ENCODE measurements at regions not wholly inside any gene's neighbourhood (a gene's known extent, or its start where the extent isn't known, plus 50 kb on each side); places are given as distances from the start of the nearest gene placed in this dataset.
"Not testable (repeated sequence)": the region's sequence is repeated elsewhere in the genome, so short reads cannot be mapped to it uniquely, and the experiment has no call there.

DNA sequence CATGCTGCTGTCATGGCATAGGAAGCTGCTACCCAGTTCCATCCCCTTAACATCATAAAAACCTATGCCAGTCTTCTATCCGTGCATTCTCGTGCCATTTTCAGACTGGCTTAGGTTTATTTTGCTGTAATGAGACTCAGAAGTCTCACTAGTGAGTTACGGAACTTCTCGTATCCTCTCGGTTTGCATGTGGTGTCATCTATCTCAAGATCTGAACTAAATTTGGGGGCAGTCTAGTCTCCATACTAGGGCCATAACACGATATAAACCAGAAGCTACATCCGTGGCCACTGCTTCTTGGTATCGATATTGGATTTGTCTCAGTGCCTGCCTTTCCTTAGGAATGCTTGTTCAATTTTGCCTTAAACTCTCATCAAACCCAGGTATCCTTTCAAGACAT, 771.2 kb upstream of the CDH10 start:
- no peaks in the 10 kb centered on the region for H3K9me3 ChIP-seq
- DNase-seq: no peak
- H3K36me3 ChIP-seq: no peaks in the 10 kb centered on the region
- TF ChIP-seq CTCF (IDR thresholded peaks at IDR 0.05): no peak
- H3K4me1 ChIP-seq: no peaks in the 10 kb centered on the region
- intact Hi-C loops (cut with DNase I): no loop called here
- no peaks in the 10 kb centered on the region for H3K27me3 ChIP-seq
- no peak overlapping the region for H3K4me3 ChIP-seq
- no peak overlapping the region for H3K27ac ChIP-seq
- ATAC-seq: no peak

- Histone ChIP-seq H3K27me3 (no peaks in the 10 kb centered on the region), H3K4me1 (no peaks in the 10 kb centered on the region), H3K36me3 (no peaks in the 10 kb centered on the region), H3K27ac (no peak overlapping the region), H3K4me3 (no peak overlapping the region), H3K9me3 (no peaks in the 10 kb centered on the region)
- no peak for TF ChIP-seq CTCF (IDR thresholded peaks at IDR 0.05)
- intact Hi-C loops (cut with DNase I): no loop called here
- ATAC-seq: no peak
- no peak for DNase-seq
Measured at GRCh38 chr5:25414742-25415141, 770.0 kb upstream of the CDH10 start.

GRCh38 chr5:25412116-25412661, 767.4 kb upstream of the CDH10 start:
- Histone ChIP-seq H3K9me3 (no peaks in the 10 kb centered on the region), H3K27me3 (no peaks in the 10 kb centered on the region), H3K27ac (no peak overlapping the region), H3K36me3 (no peaks in the 10 kb centered on the region), H3K4me3 (no peak overlapping the region), H3K4me1 (no peaks in the 10 kb centered on the region)
- TF ChIP-seq CTCF (IDR thresholded peaks at IDR 0.05): no peak
- no peak for ATAC-seq
- no peak for DNase-seq
- intact Hi-C loops (cut with DNase I): no loop called here

- H3K9me3 ChIP-seq; H3K4me1 ChIP-seq; intact Hi-C loops (cut with DNase I); DNase-seq; H3K27ac ChIP-seq; H3K27me3 ChIP-seq; H3K36me3 ChIP-seq; ATAC-seq; H3K4me3 ChIP-seq: not testable (repeated sequence)
Measured at GRCh38 chr5:25407365-25407764, 762.6 kb upstream of the CDH10 start.

GRCh38 chr5:25405850-25406249, 761.1 kb upstream of the CDH10 start:
- H3K4me1 ChIP-seq: no peaks in the 10 kb centered on the region
- no peaks in the 10 kb centered on the region for H3K36me3 ChIP-seq
- no peak for TF ChIP-seq CTCF (IDR thresholded peaks at IDR 0.05)
- H3K27me3 ChIP-seq: no peaks in the 10 kb centered on the region
- no peaks in the 10 kb centered on the region for H3K9me3 ChIP-seq
- intact Hi-C loops (cut with DNase I): no loop called here
- no peak for ATAC-seq
- DNase-seq: no peak
- no peak overlapping the region for H3K4me3 ChIP-seq
- H3K27ac ChIP-seq: no peak overlapping the region

DNA sequence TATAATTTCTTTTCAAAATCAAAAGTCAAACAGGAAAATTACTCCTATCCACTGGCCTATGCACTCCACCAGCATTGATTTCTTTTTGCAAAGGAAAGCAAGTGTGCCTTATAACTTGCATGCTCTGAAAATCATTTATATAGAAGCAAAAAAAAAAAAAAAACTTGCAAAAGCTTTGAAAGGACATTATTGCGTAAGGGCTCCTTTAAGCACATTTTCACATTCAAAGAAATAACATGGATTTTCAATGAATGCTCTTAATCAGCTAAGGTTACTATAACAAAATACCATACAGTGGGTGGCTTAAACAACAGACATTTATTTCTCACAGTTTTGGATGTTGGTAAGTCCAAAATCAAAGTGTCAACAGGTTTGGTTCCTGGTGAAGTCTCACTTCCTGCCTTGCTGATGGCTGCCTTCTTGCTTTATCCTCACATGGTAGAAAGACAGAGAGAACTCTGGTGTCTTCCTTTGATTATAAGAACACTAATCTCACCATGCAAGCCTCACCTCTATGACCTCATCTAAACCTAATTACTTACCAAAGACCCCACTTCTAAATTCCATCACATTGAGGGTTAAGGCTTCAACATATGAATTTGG, 755.2 kb upstream of the CDH10 start:
- DNase-seq (no peak), ATAC-seq (no peak)
- H3K27ac ChIP-seq: no peak overlapping the region
- no peaks in the 10 kb centered on the region for H3K4me1 ChIP-seq
- intact Hi-C loops (cut with DNase I): no loop called here
- no peaks in the 10 kb centered on the region for H3K36me3 ChIP-seq
- H3K9me3 ChIP-seq: no peaks in the 10 kb centered on the region
- no peak for TF ChIP-seq CTCF (IDR thresholded peaks at IDR 0.05)
- no peak overlapping the region for H3K4me3 ChIP-seq
- no peaks in the 10 kb centered on the region for H3K27me3 ChIP-seq

Data from upper lobe of right lung (tissue), 1 donor.